Endometrium (tissue), 2 donors: ENCODE measurements at regions not wholly inside any gene's neighbourhood (a gene's known extent, or its start where the extent isn't known, plus 50 kb on each side); places are given as distances from the start of the nearest gene placed in this dataset.
"Not testable (repeated sequence)": the region's sequence is repeated elsewhere in the genome, so short reads cannot be mapped to it uniquely, and the experiment has no call there.

ENCODE experiments used
- FAIRE-seq: peaks from 2 replicates; lab custom pipeline; 2012; peaks lifted over from hg19 to GRCh38; lab: Jason Lieb, UNC
- donor health status: control.
- donor health status: control.

DNA sequence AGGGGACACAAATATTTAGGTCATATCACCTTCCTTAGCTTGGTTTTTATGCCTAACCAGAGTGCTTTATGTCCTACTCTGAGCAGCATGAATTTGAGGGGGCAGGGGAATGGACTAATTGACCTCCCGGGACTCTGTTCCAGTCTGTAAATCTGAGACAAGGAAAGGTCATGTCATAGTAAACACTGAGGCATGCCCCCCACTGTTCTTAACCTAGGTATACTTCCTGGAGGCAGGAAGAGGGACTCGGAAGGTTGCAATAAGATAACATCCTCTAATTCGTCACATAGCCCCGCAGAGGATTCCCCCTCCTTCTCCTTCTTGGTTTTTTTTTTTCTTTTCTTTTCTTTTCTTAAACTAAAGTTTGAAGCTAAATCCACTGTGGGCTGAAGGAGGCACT lies 540.3 kb upstream of the CADM1 start:
- FAIRE-seq, result no peak

DNA sequence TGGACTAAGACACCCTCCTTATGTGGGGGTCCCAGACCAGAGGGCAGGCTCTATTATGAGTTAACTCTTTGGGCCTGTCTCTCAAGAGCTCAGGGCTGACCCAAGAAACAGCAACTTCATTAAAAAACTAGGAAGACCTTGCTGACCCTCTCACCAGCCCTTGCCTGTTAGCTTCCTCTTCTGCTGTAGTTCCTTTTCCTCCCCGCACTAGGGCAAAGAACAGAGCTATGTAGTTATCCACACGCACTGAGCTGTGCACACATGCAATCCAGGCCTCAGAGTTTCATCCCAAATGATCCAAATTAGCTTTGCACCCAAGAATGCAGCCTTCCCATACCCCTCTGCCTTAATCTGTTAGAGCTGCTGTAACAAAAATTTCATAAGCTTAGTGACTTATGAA lies 539.6 kb upstream of the CADM1 start:
- no peak for FAIRE-seq

DNA sequence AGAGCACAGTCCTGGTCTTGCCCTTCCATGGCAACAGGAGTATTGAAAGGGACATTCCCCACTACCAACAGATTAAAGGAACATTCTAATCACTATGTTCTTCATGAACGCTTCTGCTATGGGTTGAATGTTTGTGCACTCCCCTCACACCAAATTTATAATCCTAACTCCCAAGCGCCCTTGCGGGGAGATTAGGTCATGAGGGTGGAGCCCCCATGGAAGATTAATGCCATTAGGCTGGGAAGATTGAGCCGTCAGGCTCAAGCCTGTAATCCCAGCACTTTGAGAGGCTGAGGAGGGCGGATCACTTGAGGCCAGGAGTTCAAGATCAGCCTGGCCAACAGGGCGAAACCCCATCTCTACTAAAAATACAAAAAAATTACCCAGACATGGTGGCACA lies 538.8 kb upstream of the CADM1 start:
- not testable (repeated sequence) for FAIRE-seq

DNA sequence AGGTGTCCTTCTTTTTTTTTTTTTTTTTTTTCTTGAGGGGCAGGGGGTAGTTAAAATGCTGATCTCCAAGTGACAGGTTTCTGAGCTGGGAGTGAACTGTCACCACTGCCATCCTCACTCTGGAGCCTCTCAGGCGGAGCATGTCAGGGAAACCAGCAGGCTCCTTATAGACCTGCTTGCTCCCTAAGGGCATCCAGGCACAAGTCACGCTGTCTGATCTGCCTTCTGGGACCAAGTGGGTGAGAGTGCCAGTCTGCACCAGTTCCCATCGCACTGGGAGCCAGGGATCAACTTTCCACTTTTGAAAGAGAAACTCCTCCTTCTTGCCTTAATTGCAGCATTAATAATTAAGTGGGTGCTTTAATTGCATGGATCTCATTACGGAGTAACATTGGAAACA lies 537.9 kb upstream of the CADM1 start:
- FAIRE-seq, result no peak

DNA sequence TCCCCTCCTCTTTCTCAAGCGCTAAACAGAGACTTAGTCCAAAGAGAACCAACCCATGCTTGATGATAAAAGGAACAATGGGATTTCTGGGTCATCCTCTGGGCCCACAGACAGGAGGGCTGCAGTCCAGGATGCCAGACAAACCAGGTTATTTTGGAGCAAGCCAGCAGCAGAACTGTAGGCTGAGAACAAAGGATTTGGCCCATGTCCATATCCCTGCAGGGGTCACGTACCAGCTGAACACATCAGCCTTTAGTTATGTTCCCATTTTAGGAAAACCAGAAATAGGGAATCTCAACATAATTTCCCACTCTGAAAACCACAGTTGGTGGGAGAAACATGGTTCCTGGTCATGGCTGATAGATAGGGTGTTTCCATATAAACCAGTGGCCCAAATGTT lies 533.6 kb upstream of the CADM1 start:
- FAIRE-seq, result no peak

DNA sequence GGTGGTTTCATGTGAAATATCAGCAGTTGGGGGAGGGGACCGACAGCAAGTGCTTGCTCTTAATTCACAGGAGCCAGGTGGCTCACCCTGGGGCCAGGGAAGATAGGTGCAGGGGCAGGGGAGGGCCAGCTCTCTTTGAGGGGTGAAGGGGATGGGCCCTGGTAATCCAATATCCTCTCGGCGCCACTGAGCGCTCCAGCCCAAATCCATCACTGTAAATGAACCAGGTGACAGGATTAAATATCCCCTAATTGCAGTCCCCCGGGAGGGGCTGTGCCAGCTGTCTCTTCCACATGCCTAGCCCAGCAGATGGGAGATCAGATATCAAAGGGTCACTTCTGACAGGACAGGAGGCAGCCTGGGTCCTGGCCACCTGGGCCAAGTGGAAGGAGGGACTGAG lies 531.8 kb upstream of the CADM1 start:
- FAIRE-seq, result no peak

DNA sequence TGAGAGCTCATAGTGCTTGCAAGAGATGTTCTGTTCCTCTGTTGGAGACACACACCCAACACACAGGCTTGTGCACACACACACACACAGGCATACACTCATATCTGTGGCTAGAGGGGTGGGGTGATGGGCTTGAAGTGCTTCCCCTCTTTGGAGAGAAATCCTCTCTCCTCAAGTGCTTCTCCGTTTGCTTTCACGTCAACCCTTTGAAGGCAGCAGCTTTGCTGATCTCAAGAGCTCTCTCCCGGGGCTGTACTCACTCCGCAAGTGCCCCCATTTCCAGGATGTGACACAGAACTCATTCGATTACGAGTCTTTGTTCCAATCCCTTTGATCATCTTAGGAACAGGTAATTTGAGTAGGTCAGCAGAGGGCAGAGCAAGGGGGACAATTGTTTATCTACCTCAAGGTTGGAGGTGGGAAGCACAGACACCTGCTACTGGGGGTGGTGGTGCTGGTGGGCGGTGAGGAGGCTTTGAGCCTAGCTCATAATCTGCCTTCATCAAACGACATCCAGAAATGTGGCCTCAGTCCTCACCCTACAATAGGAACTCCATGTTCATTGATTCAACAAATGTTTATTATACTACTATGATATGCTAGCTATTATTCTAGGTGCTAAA lies 529.8 kb upstream of the CADM1 start:
- no peak for FAIRE-seq

DNA sequence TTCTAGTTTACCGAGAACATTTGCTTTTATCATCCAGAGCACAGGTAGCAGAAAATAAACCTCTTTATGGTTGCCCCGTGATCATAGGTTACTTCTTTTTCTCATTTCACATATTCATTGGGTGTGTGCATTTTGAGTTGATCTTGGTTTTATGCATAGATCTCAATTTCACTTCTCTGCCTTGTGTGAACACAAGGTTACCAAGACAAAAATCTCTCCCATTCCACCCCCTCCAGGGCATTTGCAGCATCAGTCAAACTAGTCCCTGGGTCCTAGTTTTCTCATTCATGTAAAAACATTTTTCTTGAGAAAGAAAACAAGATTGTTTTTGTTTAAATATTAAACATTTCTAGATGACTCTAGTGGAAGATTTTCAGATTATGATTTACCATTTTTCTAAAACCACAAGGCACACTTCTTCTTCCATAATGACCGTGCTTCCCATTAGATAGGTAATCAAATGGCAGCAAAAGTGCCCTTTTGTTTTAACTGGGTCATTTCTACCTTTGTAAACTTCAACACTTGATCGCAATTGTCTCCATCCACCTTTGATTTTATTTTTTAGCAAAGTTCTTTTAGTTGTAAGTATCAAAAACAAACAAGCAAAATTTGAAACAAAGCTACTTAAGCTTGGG lies 526.6 kb upstream of the CADM1 start:
- FAIRE-seq, result no peak

DNA sequence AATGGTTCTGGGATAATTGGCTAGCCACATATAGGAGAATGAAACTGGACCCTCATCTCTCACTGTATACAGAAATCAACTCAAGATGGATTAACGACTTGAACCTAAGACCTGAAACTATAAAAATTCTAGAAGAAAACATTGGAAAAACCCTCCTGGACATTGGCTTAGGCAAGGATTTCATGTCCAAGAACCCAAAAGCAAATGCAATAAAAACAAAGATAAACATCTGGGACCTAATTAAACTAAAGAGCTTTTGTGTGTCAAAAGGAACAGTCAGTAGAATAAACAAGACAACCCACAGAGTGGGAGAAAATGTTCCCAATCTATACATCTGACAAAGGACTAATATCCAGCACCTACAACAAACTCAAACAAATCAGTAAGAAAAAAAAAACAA lies 524.3 kb upstream of the CADM1 start:
- FAIRE-seq, result peak; percentile 55

DNA sequence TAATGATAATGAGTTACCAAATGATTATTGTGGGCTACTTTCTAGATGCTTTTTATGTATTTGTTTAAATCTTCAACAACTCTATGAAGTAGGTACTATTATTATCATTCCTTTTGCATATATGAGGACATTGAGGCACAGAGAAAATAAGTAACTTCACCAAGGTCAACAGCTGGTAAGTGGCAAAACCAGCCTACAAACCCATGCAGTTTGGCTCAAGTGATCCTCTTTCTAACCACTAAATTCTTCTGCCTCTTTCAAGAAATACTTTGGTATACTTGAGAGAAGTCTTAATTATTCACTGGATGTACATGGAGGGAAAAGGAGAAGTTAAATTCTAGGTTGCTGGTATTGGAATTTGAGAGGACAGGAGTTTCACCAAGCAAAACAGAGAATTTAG lies 495.2 kb upstream of the CADM1 start:
- FAIRE-seq, result no peak

DNA sequence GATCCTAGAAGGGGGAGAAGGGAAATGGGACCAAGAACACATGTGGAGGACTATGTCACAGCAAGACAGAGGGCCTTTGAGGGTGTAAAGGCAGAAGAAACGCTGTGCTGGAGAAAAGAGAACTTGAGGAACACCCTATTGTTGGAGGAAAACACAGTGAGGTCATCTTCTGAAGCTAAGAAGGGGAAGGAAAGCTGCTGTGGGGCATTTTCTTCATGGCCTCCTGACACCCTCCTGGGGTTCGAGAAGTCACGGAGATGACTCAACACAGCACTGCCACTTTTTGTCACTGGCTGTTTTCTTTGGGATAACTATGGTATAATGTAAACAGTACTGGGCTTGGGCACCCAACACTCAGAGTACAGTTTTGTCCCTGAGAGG lies 492.6 kb upstream of the CADM1 start:
- FAIRE-seq, result no peak

DNA sequence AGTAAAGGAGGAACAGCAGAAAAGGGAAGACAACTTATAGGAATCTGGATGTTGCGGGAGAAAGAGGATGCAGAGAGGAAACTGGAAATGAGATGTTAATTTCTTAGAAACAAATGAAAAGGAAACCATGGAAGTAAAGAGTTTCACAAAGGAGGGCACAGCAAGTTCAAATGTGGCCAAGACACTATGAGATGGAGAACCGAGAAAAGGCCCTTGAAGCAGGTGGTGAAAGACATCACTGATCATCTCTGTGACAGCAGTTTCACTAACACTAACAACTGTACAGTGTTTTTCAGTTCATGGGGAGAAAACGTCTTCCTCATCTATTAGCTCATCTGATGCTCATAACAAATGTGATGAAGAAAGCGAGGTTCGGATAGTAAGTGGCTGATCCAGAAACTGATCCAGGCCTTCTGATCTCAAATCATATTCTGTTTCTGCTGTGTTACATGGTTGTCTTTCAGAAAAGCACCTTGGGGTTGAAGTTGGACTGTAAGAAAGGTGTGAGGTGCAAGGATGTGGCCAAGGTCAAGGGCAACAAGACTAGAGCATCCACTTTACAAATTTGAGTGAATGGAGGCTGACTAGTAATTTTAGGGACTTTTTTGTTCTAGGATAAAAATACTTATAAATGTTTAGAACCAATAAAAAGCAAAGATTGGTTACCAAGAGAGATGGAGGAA lies 492.1 kb upstream of the CADM1 start:
- no peak for FAIRE-seq

DNA sequence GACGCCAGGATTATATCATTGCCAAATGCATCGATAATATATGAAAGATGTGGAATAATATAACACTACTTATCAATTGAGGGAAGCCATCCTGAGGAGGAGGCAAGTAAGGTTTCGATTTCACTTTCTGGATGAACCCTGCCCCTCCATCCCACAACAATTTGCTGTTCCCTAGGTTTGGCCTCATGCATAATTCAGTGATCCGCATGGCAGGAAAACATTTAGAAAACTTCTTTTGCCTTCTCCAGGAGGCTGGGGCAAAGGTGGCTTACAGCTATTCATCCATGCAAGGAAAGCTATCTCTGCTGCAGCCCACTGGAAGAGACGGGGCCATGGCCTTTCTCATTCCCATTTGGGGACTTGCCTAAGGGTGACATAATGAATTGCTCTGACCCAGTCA lies 489.4 kb upstream of the CADM1 start:
- no peak for FAIRE-seq

DNA sequence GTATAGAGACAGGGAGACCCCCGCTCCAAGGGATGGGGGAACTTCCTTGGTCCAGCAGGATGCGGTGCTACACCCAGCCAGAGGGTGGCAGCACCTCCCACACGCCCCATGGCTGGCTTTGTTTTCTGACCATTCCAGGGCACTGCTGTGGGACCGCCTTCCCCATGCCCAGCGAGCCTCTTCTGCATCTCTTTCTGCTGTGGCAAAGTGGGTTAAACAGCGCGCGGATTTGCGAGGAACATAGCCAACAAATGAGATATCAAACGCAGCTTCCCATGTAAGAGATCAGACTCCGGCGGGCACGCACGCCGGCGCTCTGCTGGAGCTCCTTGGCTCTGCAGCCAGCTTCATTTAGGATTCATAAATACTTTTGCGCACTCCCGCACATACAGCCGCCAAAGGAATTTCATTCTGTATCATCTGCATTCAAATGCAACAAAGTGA lies 485.8 kb upstream of the CADM1 start:
- no peak for FAIRE-seq

DNA sequence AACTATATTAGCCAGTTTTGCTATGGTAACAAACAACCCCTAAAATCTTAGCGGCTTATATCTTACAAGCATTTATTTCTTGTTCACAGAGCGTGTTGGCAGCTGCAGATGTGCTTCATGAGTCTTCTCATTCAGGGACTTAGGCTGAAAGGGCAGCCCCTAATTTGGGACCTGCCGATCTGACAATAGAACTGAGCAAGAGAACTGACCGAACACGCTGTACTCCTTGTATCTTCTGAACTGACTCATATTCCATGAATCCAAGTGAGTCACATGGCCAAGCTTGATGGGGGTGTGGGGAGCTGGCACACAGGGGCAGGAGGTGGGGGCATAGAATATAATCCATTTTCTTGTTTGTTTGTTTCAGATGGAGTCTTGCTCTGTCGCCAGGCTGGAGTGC lies 481.7 kb upstream of the CADM1 start:
- FAIRE-seq, result no peak

DNA sequence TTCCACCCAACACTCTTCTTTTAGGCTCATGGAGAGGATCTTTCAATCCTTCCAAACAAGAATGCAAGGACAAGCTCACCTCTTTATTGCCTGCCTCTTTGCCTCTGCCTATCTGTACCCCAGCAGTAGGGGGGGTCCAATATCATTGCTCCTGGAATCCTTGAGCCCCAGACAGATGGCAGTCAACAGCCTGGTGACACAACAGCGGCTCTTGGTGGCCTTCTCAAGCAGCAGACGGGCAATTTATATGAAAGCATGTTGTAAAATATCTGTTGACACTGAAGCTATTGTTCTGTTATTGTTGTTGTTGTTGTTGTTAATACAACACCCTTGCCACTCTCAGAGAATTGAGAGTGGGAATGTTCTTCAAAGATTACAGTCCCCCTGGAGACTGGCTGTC lies 480.0 kb upstream of the CADM1 start:
- no peak for FAIRE-seq

DNA sequence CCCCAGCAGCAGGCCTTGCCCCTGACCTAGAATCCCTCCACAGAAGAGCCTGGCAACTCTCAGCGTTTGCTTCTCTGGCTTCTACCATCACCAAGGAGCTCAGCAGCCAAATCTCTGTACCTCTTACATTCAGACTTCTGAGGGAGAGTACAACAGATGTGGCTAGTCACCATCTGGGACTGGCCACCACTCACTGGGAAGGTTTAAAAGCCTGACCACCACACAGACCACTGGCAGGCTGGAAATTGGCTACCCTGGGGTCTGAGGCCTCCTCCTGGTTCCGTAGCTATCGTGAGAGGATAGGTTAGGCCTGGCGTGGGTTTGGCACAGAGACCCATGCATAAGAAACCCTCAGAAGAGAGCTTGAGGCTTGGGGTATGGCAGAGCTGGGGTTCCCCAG lies 478.5 kb upstream of the CADM1 start:
- FAIRE-seq, result no peak

DNA sequence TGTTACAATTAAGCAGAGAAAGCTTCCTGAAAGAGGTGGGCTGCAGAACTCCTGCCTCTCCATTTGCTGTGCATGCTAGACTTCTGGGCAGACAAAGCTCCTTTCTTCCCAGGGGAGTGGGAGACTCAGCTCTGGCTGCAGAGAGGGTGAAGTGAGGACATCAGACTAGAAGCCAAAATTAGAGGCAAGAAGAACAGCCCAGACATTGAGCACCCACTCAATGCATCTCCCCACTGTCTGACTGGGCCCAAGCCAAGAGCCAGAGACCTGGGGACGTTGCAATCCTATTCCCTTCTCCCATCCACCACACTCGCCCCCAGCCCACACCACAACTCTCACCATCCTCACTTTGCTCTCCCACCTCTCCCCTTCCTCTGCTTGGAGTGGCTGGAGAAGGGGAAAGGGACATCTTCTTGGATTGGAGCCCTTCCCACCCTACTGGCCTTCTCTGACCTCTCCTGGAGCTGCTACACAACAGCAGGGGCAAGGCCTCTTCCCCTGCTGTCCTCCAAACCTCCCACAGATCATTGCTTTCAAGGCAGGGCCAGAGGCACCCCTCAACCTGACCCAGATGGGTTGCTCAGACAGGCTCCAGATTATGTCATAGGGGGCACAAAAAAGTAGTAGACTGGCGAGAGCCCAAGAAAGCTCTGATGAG lies 477.7 kb upstream of the CADM1 start:
- FAIRE-seq, result no peak

DNA sequence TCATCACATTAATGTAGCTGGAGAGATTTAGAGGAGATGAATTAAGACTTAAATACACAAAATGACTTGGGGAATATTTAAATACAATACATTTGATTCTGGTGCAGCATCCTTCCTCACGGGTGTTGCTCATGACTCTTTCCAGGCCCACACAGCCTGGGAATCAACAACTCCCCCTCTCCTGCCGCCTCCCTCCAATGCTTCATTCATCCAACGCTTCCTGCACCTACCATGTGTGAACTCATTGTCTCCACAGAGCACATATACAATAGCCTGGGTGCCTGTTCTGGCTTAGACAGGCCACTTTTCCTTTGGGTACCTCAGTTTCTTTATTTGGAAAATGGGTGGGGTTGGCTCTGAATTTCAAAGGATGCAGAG lies 476.9 kb upstream of the CADM1 start:
- no peak for FAIRE-seq

DNA sequence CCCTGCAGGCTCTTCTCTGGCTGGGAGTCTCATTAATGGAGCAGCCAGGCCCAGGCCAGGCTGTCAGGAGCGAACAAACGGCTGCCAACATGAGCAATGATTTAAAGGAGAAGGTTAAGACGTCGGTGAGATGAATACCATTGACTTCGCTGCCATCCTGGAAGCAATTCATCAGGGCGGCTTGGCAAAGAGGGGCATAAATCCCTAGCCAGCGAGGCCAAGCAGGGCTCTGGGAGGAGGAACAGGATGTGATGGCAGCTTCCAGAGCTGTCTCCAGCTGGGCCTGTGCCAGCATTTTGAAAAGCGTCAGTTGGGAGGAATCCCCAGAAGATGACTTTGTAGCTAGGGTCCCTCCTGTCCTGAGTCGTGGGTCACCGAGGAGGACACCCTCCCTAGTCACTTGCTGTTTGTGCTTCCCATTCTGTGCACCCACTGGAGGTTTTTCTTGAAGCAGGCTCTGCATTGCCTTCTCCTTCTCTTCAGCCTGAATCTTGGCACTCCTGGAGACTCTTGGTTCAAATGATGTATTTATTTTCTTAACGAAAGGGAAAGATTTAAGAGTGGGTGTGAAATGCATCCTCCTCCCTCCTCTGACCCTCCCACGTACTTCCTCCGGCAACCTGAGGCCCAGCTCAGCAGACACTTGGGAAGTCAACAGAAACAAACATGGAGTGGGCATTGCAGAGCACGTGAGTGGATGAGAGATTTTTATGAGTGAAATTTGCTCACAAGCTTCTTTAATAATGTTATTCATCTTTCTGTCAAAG lies 476.3 kb upstream of the CADM1 start:
- FAIRE-seq, result no peak

DNA sequence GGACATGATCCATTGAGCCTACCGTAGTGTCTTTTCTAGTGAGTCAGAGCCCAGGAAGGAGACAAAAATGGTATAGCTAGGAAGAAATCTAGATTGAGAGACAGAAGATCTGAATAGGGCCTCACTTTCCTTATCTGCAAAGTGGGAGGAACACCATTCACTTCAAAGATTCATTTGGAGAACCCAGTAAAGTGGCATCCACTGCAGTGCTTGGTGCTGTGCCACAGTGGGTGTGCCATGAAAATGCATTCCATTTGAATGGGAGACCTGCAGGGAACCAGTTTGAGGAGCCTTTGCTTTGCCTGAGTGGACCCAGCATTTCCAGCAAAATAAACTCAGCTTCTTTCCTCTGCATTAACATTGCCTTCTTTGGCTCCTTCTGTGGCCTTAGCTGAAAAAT lies 470.5 kb upstream of the CADM1 start:
- FAIRE-seq, result no peak

DNA sequence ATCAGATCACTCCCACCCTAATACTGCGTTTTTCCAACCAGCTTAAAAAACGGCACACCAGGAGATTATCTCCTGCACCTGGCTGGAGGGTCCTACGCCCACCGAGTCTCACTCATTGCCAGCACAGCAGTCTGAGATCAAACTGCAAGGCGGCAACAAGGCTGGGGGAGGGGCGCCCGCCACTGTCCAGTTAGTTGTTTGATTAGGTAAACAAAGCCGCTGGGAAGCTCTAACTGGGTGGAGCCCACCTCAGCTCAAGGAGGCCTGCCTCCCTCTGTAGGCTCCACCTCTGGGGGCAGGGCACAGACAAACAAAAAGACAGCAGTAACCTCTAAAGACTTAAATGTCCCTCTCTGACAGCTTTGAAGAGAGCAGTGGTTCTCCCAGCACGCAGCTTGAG lies 463.0 kb upstream of the CADM1 start:
- not testable (repeated sequence) for FAIRE-seq
